Cardiac fibroblast (primary cell): ENCODE measurements at regions not wholly inside any gene's neighbourhood (a gene's known extent, or its start where the extent isn't known, plus 50 kb on each side); places are given as distances from the start of the nearest gene placed in this dataset.

Source experiments
- DNase-seq, 2 donors: peaks; one replicate each; pipeline versions ENCODE4 v3.0.0 to v3.0.0-alpha.2; 2010; ENCODE audit warnings: low read depth in 2 of 2
- H3K4me3 ChIP-seq, 2 donors: replicated peaks in 1 of 2; 1 replicate in 1 of 2; 2 replicates in 1 of 2; pipeline ENCODE4 v1.5.1; 2011; ENCODE audit warnings: low read depth in 2 of 2, low read length in 2 of 2, mild to moderate bottlenecking in 2 of 2, moderate library complexity in 1 of 2
- CTCF ChIP-seq: IDR thresholded peaks from one replicate; pipeline ENCODE4 v1.5.1; 2011; ENCODE audit warnings: low read depth, mild to moderate bottlenecking, low read length, inconsistent platforms

- TF ChIP-seq CTCF = no peak
- no peak for DNase-seq
- no peak overlapping the region for H3K4me3 ChIP-seq
Observed at GRCh38 chr13:80605011-80605410, 264.1 kb upstream of the SPRY2 start.

GRCh38 chr13:80604098-80604497 is 263.2 kb upstream of the SPRY2 start:
- peak; percentile 32 for TF ChIP-seq CTCF
- DNase-seq = peak; percentile 63 to 74
- no peak overlapping the region for H3K4me3 ChIP-seq

- TF ChIP-seq CTCF = no peak
- DNase-seq = peak; percentile 4 to 57
Observed at GRCh38 chr13:80603351-80603750, 262.4 kb upstream of the SPRY2 start.

GRCh38 chr13:80599765-80600164 is 258.8 kb upstream of the SPRY2 start:
- DNase-seq = peak in 1 of 2 donors; percentile 17
- H3K4me3 ChIP-seq = no peak overlapping the region
- no peak for TF ChIP-seq CTCF

More at GRCh38 chr13:80603351-80603750, 262.4 kb upstream of the SPRY2 start:
- no peak overlapping the region for H3K4me3 ChIP-seq

- no peak for TF ChIP-seq CTCF
- DNase-seq = no peak
- no peak overlapping the region for H3K4me3 ChIP-seq
Observed at GRCh38 chr13:80598189-80598588, 257.3 kb upstream of the SPRY2 start.

GRCh38 chr13:80591976-80592740 is 251.2 kb upstream of the SPRY2 start:
- no peak for DNase-seq
- no peak overlapping the region for H3K4me3 ChIP-seq
- no peak for TF ChIP-seq CTCF

- no peak overlapping the region for H3K4me3 ChIP-seq
- TF ChIP-seq CTCF = no peak
- DNase-seq = no peak
Observed at GRCh38 chr13:80590551-80590950, 249.6 kb upstream of the SPRY2 start.
